Rectal smooth muscle tissue (tissue), 1 donor: ENCODE measurements at regions not wholly inside any gene's neighbourhood (a gene's known extent, or its start where the extent isn't known, plus 50 kb on each side); places are given as distances from the start of the nearest gene placed in this dataset.

ENCODE experiments used
- H3K27ac ChIP-seq: one replicate; pipeline ENCODE4 v1.7.0; 2013; ENCODE audit warnings: low read depth, low read length, inconsistent platforms
- H3K27me3 ChIP-seq: one replicate; pipeline ENCODE4 v1.7.0; 2013; ENCODE audit warnings: low read length; ENCODE audit not compliant: control insufficient read depth, insufficient read depth
- H3K36me3 ChIP-seq: one replicate; pipeline ENCODE4 v1.7.0; 2013; ENCODE audit warnings: low read length; ENCODE audit not compliant: control insufficient read depth, insufficient read depth
- H3K4me1 ChIP-seq: one replicate; pipeline ENCODE4 v1.7.0; 2013; ENCODE audit warnings: low read length; ENCODE audit not compliant: control insufficient read depth, insufficient read depth
- H3K4me3 ChIP-seq: one replicate; pipeline ENCODE4 v1.7.0; 2013; ENCODE audit warnings: low read length
- H3K9ac ChIP-seq: one replicate; pipeline ENCODE4 v1.7.0; 2013; ENCODE audit warnings: low read length

DNA sequence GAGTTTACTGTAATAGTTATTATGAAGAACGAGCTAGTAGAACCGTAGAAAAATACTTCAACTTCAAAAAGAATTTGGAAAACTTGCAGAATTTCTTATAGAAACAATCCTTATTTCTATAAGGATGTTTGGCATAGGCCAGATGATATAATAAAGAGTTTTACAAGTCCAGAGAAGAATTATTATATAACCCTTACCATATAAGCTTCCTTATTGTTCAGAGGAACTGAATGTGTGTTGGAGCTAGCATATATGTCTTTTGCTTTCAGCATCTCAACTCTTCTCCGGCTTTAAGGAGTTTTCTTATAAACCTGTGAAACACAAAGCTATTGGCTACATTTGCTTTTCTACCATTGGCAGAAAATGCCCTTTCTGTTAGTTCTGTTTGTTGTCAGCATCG, 178.0 kb upstream of the E2F7 start:
- Histone ChIP-seq H3K9ac (no peak overlapping the region), H3K27ac (no peak overlapping the region), H3K4me1 (no peaks in the 10 kb centered on the region), H3K27me3 (no peaks in the 10 kb centered on the region), H3K36me3 (no peaks in the 10 kb centered on the region), H3K4me3 (no peak overlapping the region)

DNA sequence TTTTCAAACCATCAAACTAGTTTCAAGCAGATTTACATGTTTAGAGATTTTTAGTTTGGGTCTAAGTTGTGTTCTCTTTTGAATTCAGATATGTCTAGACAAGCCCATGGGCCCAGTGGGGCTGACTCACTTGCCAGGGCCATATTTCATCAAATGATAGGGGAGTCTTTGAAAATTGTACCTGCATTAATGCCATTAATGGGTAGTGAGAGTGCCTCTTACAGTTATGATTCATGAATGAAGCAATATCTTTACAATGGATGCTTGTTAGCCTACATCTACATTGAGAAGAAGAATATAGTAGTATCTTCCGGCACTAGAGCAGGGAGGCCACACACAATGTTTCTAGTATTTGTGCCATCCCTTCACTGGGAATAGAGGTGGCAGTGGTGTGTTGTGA, 174.2 kb upstream of the E2F7 start:
- Histone ChIP-seq H3K27me3 (no peaks in the 10 kb centered on the region), H3K36me3 (no peaks in the 10 kb centered on the region), H3K4me3 (no peak overlapping the region)

DNA sequence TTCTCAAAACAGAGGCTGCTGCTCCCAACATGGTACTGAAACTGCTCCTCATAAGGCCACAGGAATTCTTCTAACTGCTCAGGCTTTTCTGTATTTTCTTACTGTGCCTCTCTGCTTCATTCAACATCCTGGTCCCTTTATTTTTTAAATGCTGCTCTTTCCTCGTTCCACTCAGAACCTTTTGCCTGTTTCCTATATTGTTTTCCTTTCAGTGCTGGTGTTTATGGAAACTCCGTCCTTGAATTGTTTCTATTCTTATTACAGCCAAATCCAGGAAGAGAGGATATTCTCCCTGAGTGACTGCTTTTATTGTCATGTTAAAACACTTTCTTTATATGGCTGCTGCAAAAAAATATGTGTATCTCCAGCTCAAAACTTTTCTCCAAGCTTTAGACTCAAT, 173.0 kb upstream of the E2F7 start:
- H3K9ac ChIP-seq, result no peak overlapping the region
- no peak overlapping the region for H3K27ac ChIP-seq
- no peaks in the 10 kb centered on the region for H3K36me3 ChIP-seq
- H3K4me3 ChIP-seq, result no peak overlapping the region
- H3K4me1 ChIP-seq, result no peaks in the 10 kb centered on the region
- no peaks in the 10 kb centered on the region for H3K27me3 ChIP-seq

More for the DNA sequence above, 174.2 kb upstream of the E2F7 start:
- Histone ChIP-seq H3K27ac (no peak overlapping the region), H3K4me1 (no peaks in the 10 kb centered on the region), H3K9ac (no peak overlapping the region)

DNA sequence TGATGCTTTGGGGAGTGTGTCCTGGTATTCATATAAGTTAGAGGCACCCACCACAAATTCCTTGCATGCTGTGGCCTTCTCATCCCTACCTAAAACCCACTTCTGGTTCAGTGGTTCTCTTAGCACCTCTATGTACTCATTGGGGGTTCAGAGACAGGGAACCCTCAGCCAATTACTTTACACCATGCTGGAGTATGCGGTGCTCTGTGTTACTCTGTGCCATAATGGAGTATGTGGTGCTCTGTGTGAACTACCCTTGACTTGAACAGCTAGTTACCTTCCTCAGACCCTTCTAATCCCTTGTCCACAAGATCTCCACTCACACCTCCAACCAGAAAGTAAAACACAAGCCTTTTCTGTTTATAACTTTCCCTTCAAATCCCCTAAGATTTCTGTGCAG, 172.5 kb upstream of the E2F7 start:
- no peak overlapping the region for H3K27ac ChIP-seq
- no peaks in the 10 kb centered on the region for H3K36me3 ChIP-seq
- no peak overlapping the region for H3K9ac ChIP-seq
- H3K27me3 ChIP-seq, result no peaks in the 10 kb centered on the region
- H3K4me3 ChIP-seq, result no peak overlapping the region
- H3K4me1 ChIP-seq, result no peaks in the 10 kb centered on the region

DNA sequence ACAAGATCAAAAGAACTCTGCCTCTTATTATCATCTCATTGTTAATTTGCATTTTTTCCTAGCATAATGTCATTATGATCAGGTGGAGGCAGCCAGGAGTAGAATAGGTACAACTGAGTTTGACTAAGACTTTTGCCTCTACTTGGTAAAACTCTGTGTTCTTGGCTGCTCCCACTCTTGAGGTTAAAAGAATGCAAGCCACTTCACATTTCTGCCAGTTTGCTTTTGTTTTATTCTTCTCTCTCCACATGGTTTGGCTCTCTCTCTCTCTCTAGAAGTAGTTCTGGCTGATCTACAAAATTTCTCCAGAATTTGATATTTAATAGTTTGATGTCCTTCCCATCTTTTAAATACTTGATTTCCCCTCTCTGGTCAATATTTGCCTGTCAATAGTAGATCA, 170.7 kb upstream of the E2F7 start:
- Histone ChIP-seq H3K36me3 (no peaks in the 10 kb centered on the region), H3K27me3 (no peaks in the 10 kb centered on the region), H3K4me1 (no peaks in the 10 kb centered on the region), H3K27ac (no peak overlapping the region), H3K9ac (no peak overlapping the region), H3K4me3 (no peak overlapping the region)

DNA sequence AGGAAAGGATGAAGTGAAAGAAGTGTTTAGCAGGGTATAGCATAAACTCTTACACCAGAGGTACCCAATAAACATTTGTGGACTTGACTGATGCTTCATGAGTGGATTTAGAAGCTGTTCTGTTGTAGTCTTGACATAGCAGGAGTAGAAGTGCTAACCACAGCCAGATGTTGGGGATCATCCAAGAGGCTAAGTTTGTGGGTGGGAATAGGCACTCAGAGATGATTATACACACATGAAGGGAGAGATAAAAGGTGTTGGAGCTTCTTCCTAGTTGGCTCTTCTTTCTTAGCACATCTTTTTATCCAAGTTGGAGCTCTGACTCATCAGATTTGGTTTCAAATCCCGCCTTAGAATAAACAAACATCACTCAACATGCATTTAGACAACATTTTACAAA, 166.7 kb upstream of the E2F7 start:
- Histone ChIP-seq H3K4me1 (no peaks in the 10 kb centered on the region), H3K27ac (no peak overlapping the region), H3K9ac (no peak overlapping the region), H3K27me3 (no peaks in the 10 kb centered on the region), H3K36me3 (no peaks in the 10 kb centered on the region), H3K4me3 (no peak overlapping the region)

DNA sequence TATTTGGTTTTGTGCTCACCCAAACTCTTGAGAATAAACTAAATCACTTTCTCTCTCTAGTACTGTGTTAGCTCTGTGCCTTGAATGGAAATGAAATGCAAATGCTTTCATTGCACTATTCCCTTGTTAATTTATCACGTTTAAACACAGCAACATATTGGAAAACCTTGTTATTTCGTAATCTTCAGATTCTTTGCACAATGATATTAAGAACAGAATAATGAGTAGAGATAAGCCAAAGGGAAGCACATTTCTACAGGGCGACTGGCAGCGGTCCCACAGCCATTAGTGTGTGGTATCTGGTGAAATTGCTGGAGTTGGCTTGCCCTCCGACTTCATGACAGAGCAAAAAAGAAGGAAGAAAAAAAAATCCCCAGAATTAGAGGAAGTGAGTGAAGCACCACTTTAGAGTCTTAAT, 166.1 kb upstream of the E2F7 start:
- Histone ChIP-seq H3K36me3 (no peaks in the 10 kb centered on the region), H3K4me1 (no peaks in the 10 kb centered on the region), H3K4me3 (no peak overlapping the region), H3K27me3 (no peaks in the 10 kb centered on the region), H3K27ac (no peak overlapping the region), H3K9ac (no peak overlapping the region)

DNA sequence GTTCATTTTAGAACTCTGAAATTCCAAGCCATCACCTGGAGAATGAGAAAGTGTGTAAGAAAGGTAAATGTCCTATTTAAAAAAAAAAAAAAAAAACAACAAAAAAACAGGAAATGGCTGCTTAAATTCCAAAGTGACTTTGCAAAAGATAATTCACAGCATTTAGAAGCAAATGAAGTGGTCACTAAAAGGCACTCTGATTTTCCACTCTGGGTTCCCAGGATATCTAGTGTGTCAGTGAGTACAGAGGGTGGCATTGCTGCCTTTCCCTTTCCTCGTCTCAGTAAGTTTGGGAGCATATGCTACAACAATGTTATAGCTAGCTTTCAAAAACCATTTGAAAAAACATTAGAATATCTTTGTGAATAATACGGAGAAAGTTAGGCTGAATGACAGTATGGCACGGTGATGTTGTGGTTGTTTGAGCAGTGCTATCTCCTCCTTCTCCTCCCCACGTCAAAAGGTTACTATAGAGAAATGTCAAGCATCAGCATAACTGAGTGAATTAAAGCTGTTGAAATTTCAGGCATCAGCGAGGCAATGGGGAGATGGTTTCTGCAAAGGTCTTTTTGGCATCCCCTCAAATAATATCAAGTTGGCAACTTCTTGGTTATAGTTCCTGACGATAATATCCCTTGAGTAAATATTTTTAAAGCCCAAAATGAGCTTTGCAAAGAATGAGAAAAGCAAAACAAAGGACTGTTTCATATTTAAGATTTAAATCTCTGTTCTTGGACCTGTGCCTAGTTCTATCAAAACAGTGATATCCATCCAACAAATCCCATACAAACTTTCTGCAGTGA, 164.5 kb upstream of the E2F7 start:
- Histone ChIP-seq H3K9ac (no peak overlapping the region), H3K27ac (no peak overlapping the region), H3K4me3 (no peak overlapping the region), H3K27me3 (no peaks in the 10 kb centered on the region), H3K36me3 (no peaks in the 10 kb centered on the region), H3K4me1 (no peaks in the 10 kb centered on the region)

DNA sequence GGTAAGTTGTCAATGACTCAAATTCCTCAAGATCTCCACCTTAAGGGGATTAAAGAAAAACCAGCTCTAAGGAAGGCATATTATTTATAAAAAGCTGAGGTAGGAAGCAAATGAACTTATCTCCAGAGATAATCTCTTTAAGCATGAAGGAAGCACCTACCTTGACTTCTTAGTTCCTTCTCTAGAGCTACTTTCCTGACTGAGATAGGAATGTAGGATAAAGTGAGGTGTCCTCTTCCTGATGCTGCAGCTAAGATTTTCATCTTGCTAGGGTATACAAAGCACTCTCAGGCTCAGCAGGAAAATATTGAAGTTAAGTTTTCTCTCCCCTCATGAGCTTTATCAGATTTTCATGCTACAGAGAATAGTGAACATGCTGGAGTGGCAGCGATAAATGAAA, 163.0 kb upstream of the E2F7 start:
- no peak overlapping the region for H3K4me3 ChIP-seq
- H3K27ac ChIP-seq, result no peak overlapping the region
- H3K27me3 ChIP-seq, result no peaks in the 10 kb centered on the region
- no peak overlapping the region for H3K9ac ChIP-seq
- no peaks in the 10 kb centered on the region for H3K4me1 ChIP-seq
- no peaks in the 10 kb centered on the region for H3K36me3 ChIP-seq

DNA sequence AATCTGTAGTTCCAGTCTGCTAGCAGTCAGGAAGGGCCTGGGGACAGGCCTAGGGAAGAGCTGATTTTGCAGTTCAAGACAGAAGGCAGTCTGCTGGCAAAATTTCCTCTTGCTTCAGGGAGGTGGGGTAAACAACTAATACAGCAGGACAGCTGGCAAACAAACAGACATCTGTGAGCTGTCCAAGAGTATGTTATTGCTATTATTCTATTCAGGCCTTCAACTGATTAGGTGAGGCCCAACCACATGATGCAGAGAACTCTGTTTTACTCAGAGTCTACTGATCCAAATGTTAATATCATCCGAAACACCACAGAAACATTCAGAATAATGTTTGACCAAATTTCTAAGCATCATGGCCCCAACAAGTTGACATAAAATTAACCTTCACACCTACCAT, 161.0 kb upstream of the E2F7 start:
- H3K4me3 ChIP-seq, result no peak overlapping the region
- no peak overlapping the region for H3K9ac ChIP-seq
- H3K27me3 ChIP-seq, result no peaks in the 10 kb centered on the region
- H3K4me1 ChIP-seq, result no peaks in the 10 kb centered on the region
- no peaks in the 10 kb centered on the region for H3K36me3 ChIP-seq
- no peak overlapping the region for H3K27ac ChIP-seq

DNA sequence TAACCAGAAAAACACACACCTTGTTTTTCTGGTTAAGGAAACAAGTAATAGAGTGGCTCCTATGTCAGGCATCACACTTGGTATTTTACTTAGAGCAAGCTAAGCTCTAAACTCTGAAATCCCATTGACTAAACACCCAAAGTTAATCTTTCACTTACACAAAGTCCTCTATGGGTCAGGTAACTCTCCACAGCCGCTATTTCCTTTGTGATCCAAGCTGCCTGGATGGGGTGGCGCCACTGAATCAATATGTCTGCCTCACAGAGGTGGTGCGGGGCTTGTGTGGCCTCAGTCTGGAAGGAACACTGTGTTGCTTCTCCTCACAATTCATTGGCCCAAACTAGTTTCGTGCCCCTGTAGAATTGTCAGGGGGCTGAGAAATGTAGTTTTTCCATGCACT, 160.0 kb upstream of the E2F7 start:
- Histone ChIP-seq H3K27ac (no peak overlapping the region), H3K4me1 (no peaks in the 10 kb centered on the region), H3K4me3 (no peak overlapping the region), H3K9ac (no peak overlapping the region), H3K36me3 (no peaks in the 10 kb centered on the region), H3K27me3 (no peaks in the 10 kb centered on the region)

DNA sequence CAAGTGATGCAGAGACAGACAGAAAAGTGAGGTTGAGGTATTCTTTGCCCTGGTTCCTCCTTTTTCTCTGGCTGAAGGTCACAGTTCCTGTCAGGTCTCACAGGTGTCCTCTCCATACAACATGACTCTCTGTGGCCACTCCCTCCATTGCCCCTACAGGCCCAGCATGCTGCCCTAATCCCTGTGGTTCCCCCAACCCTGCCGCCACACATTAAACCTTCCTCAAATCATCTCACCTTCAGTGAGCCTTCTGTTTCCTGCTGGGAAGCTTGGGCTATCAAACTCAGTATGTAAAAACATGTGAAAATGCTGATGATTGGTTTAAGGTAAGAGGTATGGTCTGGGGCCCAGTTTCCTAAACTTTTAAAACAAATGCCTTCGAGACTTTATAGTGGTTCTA, 159.0 kb upstream of the E2F7 start:
- no peak overlapping the region for H3K4me3 ChIP-seq
- H3K27me3 ChIP-seq, result no peaks in the 10 kb centered on the region
- no peaks in the 10 kb centered on the region for H3K4me1 ChIP-seq
- H3K27ac ChIP-seq, result no peak overlapping the region
- H3K9ac ChIP-seq, result no peak overlapping the region
- no peaks in the 10 kb centered on the region for H3K36me3 ChIP-seq

DNA sequence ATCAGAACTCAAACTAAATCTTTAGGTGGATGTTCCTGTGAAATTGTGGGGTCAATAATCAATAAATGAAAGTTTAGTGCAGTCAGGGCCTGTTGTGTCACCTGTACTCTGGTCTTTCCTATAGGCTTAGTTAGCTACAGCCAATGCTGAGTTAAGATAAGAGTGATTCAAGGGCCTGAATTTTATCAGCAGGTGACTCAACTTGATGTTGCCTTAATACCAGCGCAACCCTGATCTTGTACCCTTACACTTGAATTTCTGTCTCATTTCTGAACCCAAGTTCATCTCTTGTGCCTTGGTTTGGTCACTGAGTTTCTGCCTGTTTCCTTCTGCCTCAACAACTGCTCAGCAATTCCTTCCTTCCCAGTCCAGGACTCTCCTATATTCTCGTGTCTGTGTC, 157.0 kb upstream of the E2F7 start:
- H3K4me3 ChIP-seq, result no peak overlapping the region
- no peaks in the 10 kb centered on the region for H3K36me3 ChIP-seq
- H3K4me1 ChIP-seq, result no peaks in the 10 kb centered on the region
- no peaks in the 10 kb centered on the region for H3K27me3 ChIP-seq
- H3K27ac ChIP-seq, result no peak overlapping the region
- no peak overlapping the region for H3K9ac ChIP-seq
